Gastroesophageal sphincter (tissue), 4 donors: ENCODE measurements at regions not wholly inside any gene's neighbourhood (a gene's known extent, or its start where the extent isn't known, plus 50 kb on each side); places are given as distances from the start of the nearest gene placed in this dataset.

Experiments
- ATAC-seq: fragments of 150-250 bp; one replicate; pipeline ENCODE4 v1.9.1; 2016; ENCODE audit warnings: mild to moderate bottlenecking, moderate library complexity
- H3K27ac ChIP-seq, 4 donors: fragments of 200-600 bp; sonication (generic) in 3 of 4; 1 replicate in 3 of 4; 2 replicates in 1 of 4; pipeline ENCODE4 v1.5.1; 2016 to 2019
- H3K27me3 ChIP-seq: fragments of 200-600 bp; sonication (generic); one replicate; pipeline ENCODE4 v1.5.1; 2019
- H3K36me3 ChIP-seq, 2 donors: fragments of 200-600 bp; sonication (generic); one replicate each; pipeline ENCODE4 v1.5.1; 2019; ENCODE audit warnings: control low read depth in 1 of 2
- H3K4me1 ChIP-seq, 3 donors: fragments of 200-600 bp; sonication (generic); 1 replicate in 2 of 3; 2 replicates in 1 of 3; pipeline ENCODE4 v1.5.1; 2016 to 2019; ENCODE audit warnings: control low read depth in 2 of 3
- H3K4me3 ChIP-seq, 2 donors: fragments of 200-600 bp; sonication (generic); one replicate each; pipeline ENCODE4 v1.5.1; 2019; ENCODE audit warnings: mild to moderate bottlenecking in 1 of 2, moderate library complexity in 1 of 2
- H3K9me3 ChIP-seq, 3 donors: fragments of 200-600 bp; sonication (generic); one replicate each; pipeline ENCODE4 v1.5.1; 2017 to 2019; ENCODE audit warnings: control low read depth in 2 of 3
- EP300 ChIP-seq: sonication (generic); formaldehyde crosslinking; IDR thresholded peaks from one replicate; pipeline ENCODE4 v1.6.1; 2017; ENCODE audit warnings: antibody characterized with exemption, mild to moderate bottlenecking
- POLR2A ChIP-seq, 2 donors: fragments of 450-650 bp; IDR thresholded peaks; one replicate each; pipeline ENCODE4 v1.6.1; 2017; ENCODE audit warnings: antibody characterized with exemption in 2 of 2, mild to moderate bottlenecking in 2 of 2, moderate library complexity in 1 of 2
- POLR2AphosphoS5 ChIP-seq: sonication (generic); formaldehyde crosslinking; IDR thresholded peaks from one replicate; pipeline ENCODE4 v1.6.1; 2017; ENCODE audit warnings: antibody characterized with exemption
- WGBS, 2 donors: methylation state at CpG; one replicate each; pipeline ENCODE4 v1.1.5; 2018; ENCODE audit warnings: low coverage in 1 of 2; 5-methylcytosine and 5-hydroxymethylcytosine counted together
- TF ChIP-seq, protein P1 (sequence below), 4 experiments: fragments of 200-600 bp in 2 of 4; fragments of 450-650 bp in 2 of 4; sonication (generic) in 1 of 4; IDR thresholded peaks; one replicate each; pipeline ENCODE4 v1.5.1; 2017 to 2019; ENCODE audit warnings: antibody characterized with exemption in 4 of 4, mild to moderate bottlenecking in 2 of 4, moderate library complexity in 2 of 4

DNA sequence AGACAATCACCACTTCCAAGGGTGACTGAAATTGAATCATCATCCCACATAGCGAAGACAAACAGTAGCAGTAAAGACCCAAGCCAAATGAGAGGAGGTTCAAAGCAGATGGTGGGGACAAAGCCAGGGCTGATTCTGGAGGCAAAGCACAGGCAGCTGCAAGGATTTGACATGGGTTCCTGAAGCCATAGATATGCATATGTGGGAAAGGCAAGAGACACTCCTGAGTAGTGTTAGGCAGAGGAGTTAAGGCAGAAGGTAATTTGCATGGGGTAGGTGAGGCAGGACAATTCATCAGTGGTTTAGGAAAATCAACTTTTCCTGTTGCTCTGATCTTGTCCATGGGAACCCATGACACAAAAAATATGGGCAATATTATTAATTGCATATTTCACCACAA is 462.8 kb downstream of the FAM181B start:
- Histone ChIP-seq H3K36me3 (no peaks in the 10 kb centered on the region), H3K4me1 (no peaks in the 10 kb centered on the region), H3K27me3 (no peaks in the 10 kb centered on the region), H3K4me3 (no peak overlapping the region), H3K27ac (no peak overlapping the region), H3K9me3 (no peaks in the 10 kb centered on the region)
- TF ChIP-seq POLR2AphosphoS5 = no peak
- TF ChIP-seq, protein P1, sequence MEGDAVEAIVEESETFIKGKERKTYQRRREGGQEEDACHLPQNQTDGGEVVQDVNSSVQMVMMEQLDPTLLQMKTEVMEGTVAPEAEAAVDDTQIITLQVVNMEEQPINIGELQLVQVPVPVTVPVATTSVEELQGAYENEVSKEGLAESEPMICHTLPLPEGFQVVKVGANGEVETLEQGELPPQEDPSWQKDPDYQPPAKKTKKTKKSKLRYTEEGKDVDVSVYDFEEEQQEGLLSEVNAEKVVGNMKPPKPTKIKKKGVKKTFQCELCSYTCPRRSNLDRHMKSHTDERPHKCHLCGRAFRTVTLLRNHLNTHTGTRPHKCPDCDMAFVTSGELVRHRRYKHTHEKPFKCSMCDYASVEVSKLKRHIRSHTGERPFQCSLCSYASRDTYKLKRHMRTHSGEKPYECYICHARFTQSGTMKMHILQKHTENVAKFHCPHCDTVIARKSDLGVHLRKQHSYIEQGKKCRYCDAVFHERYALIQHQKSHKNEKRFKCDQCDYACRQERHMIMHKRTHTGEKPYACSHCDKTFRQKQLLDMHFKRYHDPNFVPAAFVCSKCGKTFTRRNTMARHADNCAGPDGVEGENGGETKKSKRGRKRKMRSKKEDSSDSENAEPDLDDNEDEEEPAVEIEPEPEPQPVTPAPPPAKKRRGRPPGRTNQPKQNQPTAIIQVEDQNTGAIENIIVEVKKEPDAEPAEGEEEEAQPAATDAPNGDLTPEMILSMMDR (IDR thresholded peaks at IDR 0.05) = no peak
- no peak for TF ChIP-seq POLR2A (IDR thresholded peaks at IDR 0.05)
- WGBS, 2 donors = 88% methylated on average over 1 of the region's 1 CpG; no CpG with 5 or more reads in 1 of the 2 donors
- ATAC-seq = no peak

DNA sequence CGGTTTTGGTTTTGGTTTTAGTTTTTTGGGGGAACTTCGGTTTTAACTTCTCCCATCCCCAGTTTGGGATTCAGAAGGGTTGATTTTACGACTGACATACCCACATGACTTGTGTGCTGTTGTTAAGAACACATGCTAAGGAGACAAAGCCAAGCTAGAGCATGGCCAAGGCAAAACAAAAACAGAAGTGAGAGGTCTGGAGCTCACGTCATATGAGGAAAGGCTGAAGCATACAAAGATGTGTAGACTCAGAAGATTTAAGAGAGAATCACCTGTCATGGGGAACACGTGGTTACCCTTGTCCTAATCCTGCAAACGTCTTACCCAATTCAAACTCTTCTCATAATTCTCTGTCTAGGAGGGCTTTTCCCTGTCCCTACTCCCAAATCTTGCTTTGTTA is 465.0 kb downstream of the FAM181B start:
- WGBS, 2 donors = 69 to 70% methylated on average over 6 of the region's 6 CpGs

GRCh38 chr11:82267186-82267585 is 466.5 kb downstream of the FAM181B start:
- Histone ChIP-seq H3K4me1 (no peaks in the 10 kb centered on the region), H3K4me3 (no peak overlapping the region), H3K27me3 (no peaks in the 10 kb centered on the region), H3K9me3 (no peaks in the 10 kb centered on the region), H3K27ac (no peak overlapping the region), H3K36me3 (no peaks in the 10 kb centered on the region)
- no peak for ATAC-seq
- TF ChIP-seq POLR2AphosphoS5 = no peak
- TF ChIP-seq POLR2A (IDR thresholded peaks at IDR 0.05) = no peak
- TF ChIP-seq EP300 = no peak
- TF ChIP-seq, protein P1 (IDR thresholded peaks at IDR 0.05) = no peak
- WGBS, 2 donors = 88 to 96% methylated on average over 3 of the region's 3 CpGs

More for the DNA sequence above, 465.0 kb downstream of the FAM181B start:
- Histone ChIP-seq H3K4me1 (no peaks in the 10 kb centered on the region), H3K9me3 (no peaks in the 10 kb centered on the region), H3K27me3 (no peaks in the 10 kb centered on the region), H3K4me3 (no peak overlapping the region), H3K27ac (no peak overlapping the region), H3K36me3 (no peaks in the 10 kb centered on the region)
- TF ChIP-seq, protein P1 (IDR thresholded peaks at IDR 0.05) = no peak
- TF ChIP-seq POLR2AphosphoS5 (no peak), EP300 (no peak), POLR2A (IDR thresholded peaks at IDR 0.05) (no peak)
- ATAC-seq = no peak

DNA sequence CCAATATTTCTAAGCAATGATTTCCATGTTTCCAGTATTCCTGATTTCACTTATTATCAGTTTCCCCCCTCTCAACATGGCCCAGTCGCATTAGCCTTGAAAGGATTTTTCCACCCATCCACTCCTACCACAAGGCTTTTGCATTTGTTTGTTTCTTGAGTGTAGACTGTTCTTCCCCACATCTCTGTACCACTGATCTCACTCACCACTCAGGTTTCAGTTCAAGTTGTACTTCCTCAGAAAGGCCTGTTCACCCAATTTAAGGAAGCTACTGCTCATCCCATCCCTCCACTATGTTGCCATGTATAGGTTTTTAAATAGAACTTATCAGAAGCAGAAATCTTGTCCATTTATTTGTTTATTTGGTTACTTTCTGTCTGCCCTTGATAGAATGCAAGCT is 472.3 kb downstream of the FAM181B start:
- no peaks in the 10 kb centered on the region for H3K27me3 ChIP-seq
- 71 to 92% methylated on average over 1 of the region's 1 CpG for WGBS, 2 donors

GRCh38 chr11:82250047-82250446 is 483.6 kb downstream of the FAM181B start:
- Histone ChIP-seq H3K4me3 (no peak overlapping the region), H3K4me1 (no peaks in the 10 kb centered on the region), H3K9me3 (no peaks in the 10 kb centered on the region), H3K36me3 (no peaks in the 10 kb centered on the region), H3K27ac (no peak overlapping the region), H3K27me3 (no peaks in the 10 kb centered on the region)
- TF ChIP-seq, protein P1 (IDR thresholded peaks at IDR 0.05) = no peak
- TF ChIP-seq POLR2A (IDR thresholded peaks at IDR 0.05) (no peak), EP300 (no peak), POLR2AphosphoS5 (no peak)
- 82 to 90% methylated on average over 2 of the region's 2 CpGs for WGBS, 2 donors
- ATAC-seq = no peak

More for the DNA sequence above, 472.3 kb downstream of the FAM181B start:
- Histone ChIP-seq H3K36me3 (no peaks in the 10 kb centered on the region), H3K4me3 (no peak overlapping the region), H3K27ac (no peak overlapping the region), H3K9me3 (no peaks in the 10 kb centered on the region), H3K4me1 (no peaks in the 10 kb centered on the region)
- TF ChIP-seq POLR2AphosphoS5 (no peak), EP300 (no peak), POLR2A (IDR thresholded peaks at IDR 0.05) (no peak)
- TF ChIP-seq, protein P1 (IDR thresholded peaks at IDR 0.05) = no peak
- no peak for ATAC-seq
